HUDEP-2 (cell line): ENCODE measurements at regions not wholly inside any gene's neighbourhood (a gene's known extent, or its start where the extent isn't known, plus 50 kb on each side); places are given as distances from the start of the nearest gene placed in this dataset.
"Not testable (repeated sequence)": the region's sequence is repeated elsewhere in the genome, so short reads cannot be mapped to it uniquely, and the experiment has no call there.

ENCODE experiments used
- DNase-seq, 76 experiments: peaks; one replicate each; lab custom pipeline; 2025; ENCODE audit not compliant: unreplicated experiment in 76 of 76; lab: John Stamatoyannopoulos, UW

GRCh38 chr7:76117306-76117991 is 69.5 kb downstream of the MDH2 start:
- DNase-seq, result not testable (repeated sequence)

GRCh38 chr7:76118253-76119036 is 70.5 kb downstream of the MDH2 start:
- not testable (repeated sequence) for DNase-seq

- DNase-seq, result no peak
Measured at GRCh38 chr7:76121044-76121443, 73.1 kb downstream of the MDH2 start.

- no peak for DNase-seq
Measured at GRCh38 chr7:76122516-76123239, 74.8 kb downstream of the MDH2 start.

DNA sequence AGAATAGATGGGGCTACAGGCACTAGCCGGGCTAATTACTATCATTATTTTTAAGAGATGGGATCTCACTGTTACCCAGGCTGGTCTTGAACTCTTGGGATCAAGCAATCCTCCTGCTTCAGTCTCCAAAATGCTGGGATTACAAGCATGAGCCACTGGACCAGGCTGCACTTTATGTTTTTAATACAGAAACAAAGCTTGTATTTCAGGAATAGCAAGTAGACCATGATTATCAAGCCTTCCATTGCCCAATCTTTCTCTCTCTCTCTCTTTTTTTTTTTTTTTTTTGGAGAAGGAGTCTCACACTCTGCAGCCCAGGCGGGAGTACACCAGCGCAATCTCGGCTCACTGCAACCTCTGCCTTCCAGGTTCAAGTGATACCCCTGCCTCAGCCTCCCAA is 75.4 kb downstream of the MDH2 start:
- no peak for DNase-seq

DNA sequence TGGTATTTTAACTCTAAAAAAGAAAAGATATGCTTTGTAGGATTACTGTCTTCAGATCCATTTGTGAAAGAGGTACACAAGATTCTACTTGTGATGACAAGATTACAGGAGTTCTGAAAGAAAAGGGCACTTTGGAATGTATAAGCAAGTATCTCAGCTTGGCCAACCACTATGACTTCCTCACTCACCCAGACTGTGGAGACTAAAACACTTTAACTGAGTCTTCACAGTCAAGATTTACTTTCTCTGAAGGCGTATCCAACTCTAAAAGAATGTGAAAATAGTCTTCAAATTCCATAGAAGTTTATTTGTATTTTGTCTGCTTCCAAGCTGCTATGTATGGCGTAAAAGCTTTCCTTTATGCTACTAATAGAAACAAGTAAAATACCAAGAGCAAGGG is 76.1 kb upstream of the SRRM3 start:
- DNase-seq, result no peak

- DNase-seq, result no peak
Measured at GRCh38 chr7:76126632-76127031, 75.1 kb upstream of the SRRM3 start.

GRCh38 chr7:76129366-76129765 is 72.3 kb upstream of the SRRM3 start:
- DNase-seq, result no peak

- DNase-seq, result no peak
Measured at GRCh38 chr7:76129836-76130235, 71.9 kb upstream of the SRRM3 start.

DNA sequence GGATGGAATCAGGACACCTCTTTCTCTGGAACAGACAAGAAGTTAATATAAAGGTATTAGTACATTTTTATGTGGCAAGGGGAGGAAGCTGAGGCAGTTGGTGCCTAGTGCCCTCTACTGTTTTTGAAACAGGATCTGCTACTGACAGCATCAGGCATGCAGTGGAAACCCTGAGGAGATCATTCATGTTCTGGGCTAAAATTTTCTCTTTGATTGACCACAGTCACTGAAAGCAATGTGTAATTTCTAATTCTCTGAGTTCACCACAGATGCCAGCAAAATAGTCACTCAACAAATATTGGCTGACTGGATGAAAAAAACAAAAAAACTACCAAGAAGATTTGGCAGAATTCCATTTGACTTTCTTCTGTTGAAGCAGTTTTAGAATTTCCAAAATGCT is 71.0 kb upstream of the SRRM3 start:
- peak in 4 of 76 experiments; percentile 1 to 13 (median 6) for DNase-seq

DNA sequence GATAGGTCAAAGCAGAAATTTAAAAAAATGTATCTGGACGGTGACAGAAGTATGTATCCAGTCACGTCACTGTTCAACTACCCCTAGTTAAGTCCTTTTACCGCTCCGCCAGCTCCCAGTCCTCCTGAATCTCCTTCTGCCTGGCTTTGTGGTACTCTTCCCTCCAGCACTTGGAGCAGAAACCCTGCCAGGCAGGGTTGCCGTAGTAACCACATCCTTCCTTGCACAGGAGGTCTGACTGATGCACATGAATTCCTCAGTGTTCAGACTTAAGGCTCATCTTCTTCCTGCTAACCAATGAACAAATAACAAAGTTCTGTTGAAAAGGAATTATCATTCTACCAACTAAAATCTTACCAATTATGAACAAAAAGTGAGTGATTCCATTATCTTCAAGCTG is 69.8 kb upstream of the SRRM3 start:
- DNase-seq, result not testable (repeated sequence)

GRCh38 chr7:76133164-76133775 is 68.4 kb upstream of the SRRM3 start:
- no peak for DNase-seq

GRCh38 chr7:76133839-76134238 is 67.9 kb upstream of the SRRM3 start:
- no peak for DNase-seq

DNA sequence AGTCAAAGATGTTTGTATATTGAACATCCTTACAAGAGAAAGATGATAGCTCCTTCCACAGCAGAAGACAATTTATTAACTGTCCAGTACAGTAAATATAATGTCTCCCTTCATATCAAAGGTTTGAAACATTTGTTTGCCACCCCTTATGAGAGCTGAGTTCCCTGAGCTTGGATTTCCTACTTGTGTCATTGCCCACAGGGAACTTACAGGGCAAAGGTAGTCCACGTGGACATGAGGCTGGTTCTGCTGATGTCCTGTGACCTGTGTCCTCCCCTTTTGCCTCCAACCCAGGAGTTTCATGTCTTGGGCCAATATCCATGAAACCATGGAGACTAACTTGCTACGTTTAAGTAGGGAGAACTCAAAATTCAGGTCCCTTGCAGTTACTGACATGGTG is 66.4 kb upstream of the SRRM3 start:
- DNase-seq, result not testable (repeated sequence)

- peak in 1 of 76 experiments; percentile 11 for DNase-seq
Measured at GRCh38 chr7:76138577-76139313, 63.0 kb upstream of the SRRM3 start.

DNA sequence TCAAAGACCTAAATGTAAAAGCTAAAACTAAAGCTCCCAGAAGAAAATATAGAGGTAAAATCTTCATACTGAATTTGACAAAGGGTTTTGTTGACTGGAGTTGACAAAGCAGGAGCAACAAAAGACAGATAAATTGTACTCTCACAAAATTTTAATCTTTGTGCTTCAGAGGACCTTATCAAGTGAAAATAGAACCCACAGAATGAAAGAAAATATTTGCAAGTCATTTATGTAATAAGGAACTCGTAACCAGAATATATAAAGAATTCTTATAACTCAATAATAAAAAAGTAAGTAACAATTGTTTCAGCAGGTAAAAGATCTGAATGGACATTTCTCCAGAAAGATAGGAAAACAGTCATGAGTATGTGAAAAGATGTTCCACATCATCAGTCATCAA is 62.0 kb upstream of the SRRM3 start:
- DNase-seq, result no peak

DNA sequence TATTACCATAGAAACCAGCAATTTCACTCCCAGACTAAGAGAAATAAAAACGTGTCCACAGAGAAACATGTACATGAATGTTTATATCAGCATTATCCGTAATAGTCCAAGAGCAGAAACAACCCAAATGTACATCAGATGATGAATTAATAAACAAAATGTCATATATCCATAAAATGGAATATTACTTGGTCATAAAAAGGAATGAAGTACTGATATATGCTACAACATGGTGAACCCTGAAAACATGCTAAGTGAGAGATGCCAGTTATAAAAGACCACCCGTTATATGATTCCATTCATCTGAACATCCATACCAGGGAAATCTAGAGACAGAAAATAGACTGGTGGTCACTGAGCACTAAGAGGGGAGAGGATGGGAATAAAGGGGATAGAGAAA is 61.4 kb upstream of the SRRM3 start:
- DNase-seq, result not testable (repeated sequence)

- no peak for DNase-seq
Measured at GRCh38 chr7:76142861-76143260, 58.8 kb upstream of the SRRM3 start.

DNA sequence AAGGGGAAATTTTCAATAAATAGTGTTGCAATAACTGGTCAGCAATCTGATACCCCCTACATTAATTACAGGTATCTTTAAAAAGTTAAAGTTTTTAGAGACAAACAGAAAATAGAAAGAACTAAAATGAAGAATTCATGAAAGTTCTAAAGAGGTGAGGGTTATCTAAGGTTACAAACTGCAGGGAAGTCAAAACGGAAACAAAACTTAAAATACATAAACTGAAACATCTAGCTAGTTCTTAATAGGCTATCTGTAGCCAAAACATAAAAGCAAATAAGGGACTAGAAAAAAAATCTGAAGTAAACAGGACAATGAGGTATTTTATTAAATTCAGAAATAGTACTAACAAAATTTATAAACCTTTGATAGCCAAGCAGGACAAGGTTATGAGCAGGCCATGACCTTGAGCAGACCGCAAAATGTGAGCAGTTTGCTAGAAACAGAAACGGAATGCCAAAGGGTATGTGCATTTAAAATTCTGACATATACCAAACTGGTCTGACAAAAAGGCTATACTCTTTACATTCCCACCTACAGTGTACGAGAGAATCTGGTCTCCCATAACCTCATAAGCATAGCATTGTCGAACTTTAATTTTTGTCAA is 56.9 kb upstream of the SRRM3 start:
- not testable (repeated sequence) for DNase-seq

DNA sequence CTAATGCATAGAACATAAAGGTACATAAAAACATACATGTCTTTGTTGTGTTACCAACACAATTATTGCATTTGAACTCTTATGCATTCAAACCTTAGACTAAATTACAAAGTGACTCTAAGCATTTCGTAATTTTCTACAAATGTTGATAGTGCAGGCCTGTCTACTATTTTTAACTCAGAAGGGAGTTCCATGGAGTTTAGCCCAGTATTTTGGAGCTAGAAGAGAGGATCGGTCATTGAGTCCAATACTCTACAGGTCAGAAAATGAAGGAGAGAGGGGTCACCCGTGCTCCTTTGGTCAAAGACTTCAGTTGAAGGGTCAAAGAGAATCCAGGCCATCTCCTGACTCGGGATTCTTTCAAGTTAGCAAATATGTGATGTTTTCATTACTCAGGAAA is 55.3 kb upstream of the SRRM3 start:
- no peak for DNase-seq
